NCI-H2196 (cell line): ENCODE measurements at regions not wholly inside any gene's neighbourhood (a gene's known extent, or its start where the extent isn't known, plus 50 kb on each side); places are given as distances from the start of the nearest gene placed in this dataset.
"Not testable (repeated sequence)": the region's sequence is repeated elsewhere in the genome, so short reads cannot be mapped to it uniquely, and the experiment has no call there.

Source experiments
- DNase-seq: peaks from one replicate; lab custom pipeline; 2025; ENCODE audit not compliant: unreplicated experiment; lab: John Stamatoyannopoulos, UW

DNA sequence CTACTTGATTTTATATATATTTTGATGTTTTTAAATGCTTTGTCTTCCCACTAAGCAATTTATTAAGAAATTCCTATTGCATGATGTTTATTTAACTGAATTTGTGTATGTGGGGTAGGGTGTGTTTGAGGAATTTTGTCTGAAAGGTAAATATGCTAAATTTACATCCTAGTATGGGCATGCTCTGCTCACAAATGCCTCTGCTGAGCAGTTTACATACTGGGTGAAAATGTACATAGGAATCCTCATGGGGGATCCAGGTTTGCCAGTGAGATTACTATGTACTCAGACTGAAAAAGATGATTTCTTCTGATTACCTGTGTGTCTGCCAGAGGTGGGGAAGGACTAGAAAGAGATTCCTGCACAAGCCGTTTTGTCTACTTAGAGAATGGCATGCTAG, 126.6 kb downstream of the DISP1 start:
- DNase-seq, result no peak

DNA sequence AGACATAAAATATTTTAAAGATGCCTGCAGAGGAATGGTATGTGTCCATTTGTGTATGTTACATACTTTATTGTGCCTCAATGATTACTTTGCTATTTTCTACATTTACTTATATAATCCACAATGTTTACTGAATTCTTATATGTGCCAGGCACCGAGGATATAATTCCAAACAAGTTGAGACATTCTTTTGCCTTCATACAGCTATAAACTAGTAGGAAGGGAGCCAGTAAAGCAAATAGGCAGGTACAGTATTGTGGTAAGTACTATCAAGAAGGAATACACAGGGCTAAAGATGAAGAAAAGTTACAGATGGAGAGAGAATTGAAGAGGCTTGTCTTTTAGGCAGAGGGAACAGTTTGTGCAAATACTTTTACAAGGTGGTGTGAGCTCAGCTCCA, 131.6 kb downstream of the DISP1 start:
- DNase-seq, result no peak

DNA sequence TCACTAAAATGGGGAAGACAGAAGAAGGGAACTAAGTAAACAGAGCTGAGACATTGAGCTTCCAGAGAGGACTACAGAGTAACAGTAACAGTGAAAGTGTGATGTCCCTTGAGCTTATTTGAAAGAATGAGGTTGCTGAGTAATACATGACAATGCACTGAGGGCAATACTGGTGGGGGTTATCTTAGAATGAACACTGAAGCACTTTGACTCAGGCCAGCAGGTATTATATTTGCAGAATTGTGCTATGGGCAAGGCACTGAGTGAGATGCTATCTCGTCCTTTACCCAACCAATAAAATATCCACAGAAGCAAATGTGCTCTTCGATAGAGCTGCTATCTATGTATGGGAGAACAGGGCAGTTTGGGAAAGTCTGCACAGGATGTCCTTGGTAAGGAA, 133.2 kb downstream of the DISP1 start:
- DNase-seq, result no peak

DNA sequence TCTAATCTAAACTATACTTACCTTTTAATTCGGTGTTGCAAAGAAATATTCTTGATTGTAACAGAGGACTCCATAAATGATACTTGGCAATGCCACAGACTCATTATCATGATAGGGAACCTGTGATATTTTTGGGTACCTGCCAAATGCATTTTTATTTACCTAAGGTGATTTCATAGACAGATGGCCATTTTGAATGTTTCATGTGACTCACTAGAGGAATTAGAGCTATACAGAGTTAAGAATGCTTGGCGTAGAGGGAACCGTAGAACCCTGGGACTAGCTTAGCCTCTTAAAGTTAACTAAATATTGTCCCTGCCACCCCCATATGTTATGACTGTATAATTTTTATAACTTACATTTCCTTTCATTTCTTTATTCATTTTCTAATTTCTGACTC, 136.1 kb downstream of the DISP1 start:
- peak; percentile 31 for DNase-seq

DNA sequence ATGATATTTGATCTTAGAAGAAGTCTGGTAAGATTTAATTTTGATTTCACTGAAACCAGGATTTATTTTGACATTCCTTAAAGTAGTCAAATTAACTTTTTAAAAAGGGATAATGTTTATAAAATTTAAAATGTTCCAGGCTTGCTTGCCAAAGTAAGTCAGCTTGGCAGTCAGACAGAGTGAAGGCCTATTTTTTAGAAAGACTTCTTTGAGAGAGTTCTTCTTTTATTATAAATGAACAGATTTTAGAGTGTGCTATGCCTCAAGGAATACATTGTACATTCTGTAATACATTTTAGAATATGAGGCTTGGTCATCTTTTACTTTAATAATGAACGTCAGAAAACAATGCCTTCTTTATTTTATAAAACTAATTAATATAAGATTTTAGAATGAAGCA, 138.7 kb downstream of the DISP1 start:
- DNase-seq, result no peak

DNA sequence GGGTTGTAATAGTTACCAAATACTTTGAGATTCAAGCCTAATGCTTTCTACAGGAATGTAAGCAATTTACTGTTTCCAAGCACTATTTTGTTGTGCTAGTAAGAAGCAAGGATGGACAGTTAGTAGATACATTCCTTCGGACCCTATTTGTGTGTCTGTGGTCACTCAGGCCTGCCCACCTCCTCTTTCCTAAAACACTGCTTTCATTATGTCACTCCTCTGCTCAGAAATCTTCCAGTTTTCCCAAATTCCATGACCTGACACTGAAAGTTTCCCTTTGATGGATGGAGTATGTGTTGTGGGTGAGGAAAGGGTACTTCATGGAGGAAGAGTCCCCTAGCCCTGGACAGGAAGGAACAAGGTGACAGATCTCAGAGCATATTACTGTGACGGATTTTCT, 141.1 kb downstream of the DISP1 start:
- DNase-seq, result no peak

DNA sequence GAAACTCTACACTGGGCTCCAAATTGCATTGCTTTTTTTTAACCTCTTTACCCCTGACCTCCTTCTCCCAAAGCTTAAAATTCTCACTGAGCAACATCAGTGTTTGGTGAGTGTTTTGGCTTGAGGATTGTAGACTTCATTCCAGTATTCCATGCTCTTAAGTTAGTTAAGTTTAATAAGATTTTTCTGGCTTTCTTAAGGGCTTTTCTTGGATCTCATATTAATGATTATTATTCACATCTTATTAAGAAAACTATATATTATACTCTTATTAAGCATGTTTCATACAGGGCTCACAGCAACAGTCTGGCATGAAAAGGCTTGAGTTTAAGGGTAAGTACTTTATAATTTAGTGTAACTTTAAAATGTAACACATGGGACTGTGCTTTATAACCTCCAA, 141.8 kb downstream of the DISP1 start:
- DNase-seq, result no peak

DNA sequence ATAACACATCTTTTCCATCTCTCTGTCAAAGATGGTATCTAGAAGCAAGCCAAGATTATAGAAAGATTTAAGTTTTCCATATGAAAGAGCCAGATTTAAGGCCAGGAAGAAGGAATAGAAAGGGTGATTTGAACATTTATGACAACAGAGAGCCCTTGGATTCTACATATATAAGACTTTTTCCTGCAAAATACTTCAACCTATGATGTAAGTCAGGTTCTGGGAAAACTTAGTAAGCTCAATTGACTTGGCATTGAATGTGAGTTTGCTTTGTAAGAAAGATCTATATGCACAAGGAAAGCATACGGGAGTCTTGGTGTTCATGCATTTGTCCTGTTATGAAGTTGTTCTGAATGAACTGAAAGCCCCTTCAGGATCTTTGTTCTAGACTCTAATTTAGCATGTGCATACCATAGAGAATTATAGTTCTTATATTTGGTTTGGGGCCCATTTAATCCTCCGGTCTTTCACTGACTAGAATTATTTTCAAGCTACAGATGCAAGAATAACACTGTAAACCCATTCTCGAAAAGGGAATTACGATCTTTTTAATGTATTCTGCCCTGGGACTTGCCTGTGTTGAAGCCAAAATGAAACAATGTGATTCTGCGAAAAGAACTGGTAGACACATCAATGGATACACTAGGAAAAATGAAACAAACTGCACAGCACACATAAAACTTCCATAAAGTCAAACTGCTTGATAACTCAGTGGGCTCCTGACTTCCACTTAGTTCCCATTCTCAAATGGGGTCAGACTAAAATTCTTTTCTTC, 152.8 kb downstream of the DISP1 start:
- DNase-seq, result no peak

DNA sequence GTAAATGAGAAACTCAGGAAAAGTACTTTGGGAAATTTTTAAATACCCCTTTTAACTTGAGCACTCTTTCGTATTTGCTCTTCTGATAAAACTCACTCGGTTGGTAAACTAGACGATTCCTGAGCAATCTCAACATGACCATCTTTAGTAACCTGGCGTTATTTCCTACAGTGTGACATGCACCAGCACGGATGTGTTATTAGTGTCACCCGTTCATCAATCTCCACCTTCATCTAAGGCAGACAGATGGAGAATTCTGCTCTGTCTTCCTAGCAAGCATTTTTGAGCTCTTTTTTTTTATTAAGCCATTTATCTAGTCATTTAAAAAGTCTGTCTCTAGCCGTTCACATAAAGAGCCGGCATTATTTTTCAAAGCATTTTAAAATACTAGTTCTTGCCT, 155.2 kb downstream of the DISP1 start:
- no peak for DNase-seq

DNA sequence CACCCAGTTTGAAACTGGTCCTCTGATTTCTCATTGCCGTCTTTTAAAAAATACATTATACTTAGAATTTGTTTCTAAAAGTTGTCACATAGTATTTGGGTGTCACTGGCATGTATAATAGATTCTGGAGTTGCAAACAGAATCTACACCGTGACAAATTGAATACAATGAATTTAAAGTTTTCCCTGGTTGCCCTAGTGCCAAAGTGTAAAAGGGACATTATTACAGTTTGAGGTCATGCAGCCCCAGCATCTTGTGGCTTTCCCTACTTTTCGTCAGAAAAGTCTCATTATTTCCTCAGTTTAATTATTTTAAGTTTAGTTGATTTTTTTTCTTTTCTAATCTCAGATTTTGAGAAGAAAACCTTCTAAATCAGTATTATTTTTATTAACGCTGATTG, 155.9 kb downstream of the DISP1 start:
- no peak for DNase-seq

DNA sequence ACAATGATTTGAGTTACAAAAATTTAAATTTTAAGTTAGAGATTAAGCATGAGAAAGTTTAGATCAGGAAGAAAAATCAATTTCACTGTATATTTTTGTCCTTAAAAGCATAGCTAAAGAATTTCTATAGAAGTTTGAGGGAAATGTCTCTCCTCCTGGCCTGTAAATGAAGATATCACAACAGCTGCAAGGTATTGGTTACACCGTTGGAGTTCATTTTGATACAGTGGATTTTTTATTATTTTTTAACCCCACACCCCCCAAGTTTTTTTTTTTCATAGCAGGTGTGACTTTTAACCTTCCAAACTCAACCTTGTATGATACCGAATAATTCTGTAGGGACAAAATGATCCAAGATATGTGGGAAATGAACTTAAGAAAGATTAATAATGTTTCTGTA, 156.3 kb downstream of the DISP1 start:
- no peak for DNase-seq

DNA sequence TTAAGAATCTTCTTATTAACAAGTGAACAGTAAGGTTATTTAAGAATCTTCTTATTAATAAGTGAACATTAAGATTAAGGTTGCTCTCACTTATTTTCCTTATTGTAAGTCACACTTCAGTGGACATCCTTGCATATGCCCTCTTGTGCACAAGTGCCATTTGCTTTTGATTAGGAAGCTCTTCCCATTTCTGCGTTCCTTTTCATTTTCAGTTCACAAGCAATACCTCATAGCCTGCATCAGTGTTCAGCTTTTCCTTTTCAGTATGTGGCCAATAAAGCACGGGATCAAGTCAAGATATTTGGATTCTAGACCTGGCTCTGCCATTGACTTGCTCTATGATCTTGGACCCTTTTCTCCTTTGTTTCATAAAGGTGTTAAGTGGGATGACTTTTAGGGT, 158.7 kb downstream of the DISP1 start:
- DNase-seq, result no peak

DNA sequence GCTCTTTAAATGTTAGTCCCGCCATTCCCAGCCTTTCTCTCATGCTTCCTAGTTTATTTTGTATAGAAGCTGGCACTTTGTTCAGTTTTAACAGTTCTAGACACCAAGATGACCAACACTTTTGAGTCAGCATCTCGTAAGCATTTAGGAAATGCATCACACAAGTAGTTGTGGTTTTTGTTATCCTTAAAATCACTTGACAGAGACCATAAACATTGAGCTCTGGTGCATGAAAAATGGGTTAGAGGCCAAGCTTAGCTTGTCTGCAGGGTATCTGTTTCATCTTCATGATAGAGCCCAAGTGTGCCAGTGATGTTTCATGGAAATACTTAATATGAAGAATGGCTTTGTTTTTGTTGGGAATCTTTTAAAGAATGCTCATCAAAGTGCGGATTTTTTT, 159.7 kb downstream of the DISP1 start:
- no peak for DNase-seq

DNA sequence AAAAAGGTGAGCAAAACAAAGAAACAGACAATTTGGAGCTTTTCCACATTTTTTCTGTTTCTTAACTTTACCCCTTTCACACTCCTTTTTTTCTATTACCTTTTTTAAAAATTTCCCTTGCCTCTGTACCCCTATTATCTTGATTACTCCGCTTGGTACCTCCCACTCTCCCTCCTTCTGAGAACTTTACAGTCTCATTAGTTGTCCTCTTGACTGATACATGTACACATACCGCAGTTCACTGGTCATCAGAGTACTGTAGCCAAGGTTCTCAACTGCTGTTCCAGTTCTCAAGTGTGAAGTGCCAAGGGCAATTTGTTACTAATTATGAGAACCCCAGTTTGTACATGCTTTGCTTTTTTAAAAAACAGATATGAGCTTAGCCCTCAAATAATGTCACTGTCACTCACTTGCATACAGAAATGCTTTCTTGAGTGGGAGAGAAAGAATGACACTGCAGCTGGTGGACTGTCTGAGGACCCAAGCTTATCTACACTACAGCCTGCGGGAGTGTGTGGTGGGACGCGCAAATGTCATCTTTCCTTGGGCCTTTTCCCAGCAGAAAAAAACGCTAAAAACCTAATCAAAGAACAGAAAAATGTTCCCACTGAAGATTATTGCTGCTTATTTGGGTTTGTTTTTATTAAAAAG, 160.8 kb downstream of the DISP1 start:
- DNase-seq, result no peak

DNA sequence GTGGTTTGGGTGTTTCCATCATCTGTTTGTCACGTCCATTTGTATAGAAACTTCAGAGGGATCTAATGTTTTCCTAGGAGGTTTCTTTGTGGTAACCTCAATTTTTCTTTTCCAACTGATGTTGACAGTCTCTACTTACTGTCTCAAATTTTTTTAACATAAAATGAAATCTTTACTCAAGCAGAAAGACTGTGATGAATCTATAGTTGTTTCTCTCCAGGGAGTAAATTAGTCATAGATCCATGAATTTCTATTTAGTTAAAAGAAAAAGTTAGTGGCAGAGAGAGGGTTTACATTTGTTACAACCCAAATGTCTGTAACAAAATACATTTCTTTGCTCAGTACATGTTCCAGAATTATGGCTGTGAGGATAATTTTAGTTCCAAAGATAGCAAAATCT, 161.6 kb downstream of the DISP1 start:
- DNase-seq, result no peak

DNA sequence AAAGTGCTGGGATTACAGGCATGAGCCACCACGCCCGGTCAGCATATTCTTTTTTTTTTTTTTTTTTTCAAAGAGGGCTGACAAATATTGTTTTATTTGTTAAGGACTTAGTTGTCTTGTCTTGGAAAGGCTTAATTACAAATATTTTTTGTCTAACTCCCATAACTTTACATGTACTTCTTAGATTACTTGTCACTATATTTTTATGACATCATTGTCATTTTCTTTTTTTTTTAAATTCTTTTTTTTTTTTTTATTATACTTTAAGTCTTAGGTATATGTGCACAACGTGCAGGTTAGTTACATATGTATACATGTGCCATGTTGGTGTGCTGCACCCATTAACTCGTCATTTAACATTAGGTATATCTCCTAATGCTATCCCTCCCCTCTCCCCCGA, 162.5 kb downstream of the DISP1 start:
- not testable (repeated sequence) for DNase-seq

DNA sequence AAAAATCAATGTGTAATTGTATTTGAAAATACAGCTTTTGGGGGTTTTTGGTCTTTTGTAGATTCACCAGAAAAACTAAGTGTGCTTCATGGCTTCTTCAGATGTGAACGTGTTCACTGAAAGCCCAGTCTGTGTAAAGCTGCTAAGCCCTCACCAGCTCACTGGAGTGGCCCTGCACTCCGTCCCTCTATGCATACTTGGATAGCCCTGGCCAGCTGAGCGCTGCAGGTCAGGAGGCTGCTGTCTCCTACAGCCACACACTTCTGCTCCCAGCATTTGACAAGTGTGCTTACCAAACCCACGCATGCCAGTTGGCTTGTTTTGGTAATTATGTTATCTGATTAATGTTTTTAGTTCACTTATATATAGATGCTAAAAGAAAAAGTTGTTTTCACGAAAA, 163.5 kb downstream of the TLR5 start:
- no peak for DNase-seq

DNA sequence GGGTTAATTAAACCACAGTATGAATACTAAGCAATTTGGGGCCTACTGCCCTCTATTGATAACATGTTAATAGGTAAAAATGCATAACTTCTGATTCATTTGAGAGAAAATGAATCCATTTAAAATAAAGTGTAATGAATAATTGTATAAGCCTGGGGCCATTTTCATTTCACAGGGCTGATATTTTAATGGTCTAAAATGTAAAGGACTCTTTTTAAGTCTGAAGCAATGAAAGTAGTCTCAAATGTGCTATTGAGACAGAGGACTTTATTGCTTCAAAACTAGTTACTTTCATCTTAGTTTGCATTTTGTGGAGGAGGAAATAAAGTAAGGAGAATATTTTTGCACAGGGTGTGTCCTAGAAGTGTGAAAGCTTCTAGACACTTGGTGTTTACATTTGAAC, 155.4 kb downstream of the TLR5 start:
- DNase-seq, result no peak

DNA sequence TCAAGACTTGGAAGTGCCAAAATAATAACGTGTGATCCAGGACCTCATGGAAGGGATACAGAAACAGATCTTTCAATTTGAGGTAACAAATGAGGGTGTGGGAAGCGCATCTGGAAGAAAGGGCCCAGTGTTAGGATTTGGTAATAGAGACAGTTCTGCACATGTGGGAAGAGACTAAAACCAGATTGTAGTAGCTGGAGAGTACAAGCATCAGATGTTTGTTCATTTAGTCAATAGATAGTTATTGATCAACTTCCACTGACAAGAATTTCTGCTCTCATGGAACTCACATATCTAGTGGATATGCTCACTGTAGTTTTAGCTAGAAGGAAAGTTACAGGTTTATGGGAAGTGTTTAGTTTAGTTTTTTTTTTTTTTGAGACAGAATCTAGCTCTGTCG, 153.6 kb downstream of the TLR5 start:
- DNase-seq, result no peak

DNA sequence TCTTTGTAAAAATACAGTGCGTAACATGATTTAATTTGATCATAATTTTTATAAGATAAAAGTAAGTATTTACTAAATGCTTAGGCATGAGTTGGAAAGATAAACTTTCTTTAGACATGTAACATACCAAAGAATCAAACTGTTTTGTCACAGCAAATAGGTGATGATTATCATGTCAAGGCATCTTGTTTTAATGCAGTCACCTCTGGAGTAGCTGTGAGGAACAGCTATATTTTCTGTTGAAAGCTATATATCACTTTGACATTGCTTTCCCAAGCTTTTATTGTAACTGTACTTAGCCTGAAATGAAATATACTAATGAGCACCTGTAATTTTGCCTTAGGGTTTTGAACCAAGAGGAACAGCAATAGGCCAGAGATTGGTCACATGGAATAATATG, 151.9 kb downstream of the TLR5 start:
- DNase-seq, result no peak

DNA sequence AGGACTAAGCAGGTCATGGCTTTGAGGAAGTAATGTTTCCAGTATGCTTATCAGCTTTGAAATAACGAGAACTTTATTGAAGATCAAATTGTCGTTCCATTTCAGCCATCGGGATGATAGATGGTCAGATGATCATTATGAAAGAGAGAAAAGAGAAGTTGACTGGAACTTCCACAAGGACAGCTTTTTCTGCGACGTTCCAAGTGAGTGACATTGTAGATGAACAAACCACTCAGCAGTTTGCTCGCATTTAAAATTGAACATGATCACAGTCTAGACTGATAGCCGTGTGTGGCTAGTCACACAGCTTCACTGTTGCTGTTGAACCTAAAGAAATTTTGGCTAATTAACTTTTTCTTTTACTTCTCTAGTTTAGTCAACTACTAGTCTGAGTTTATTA, 151.1 kb downstream of the TLR5 start:
- no peak for DNase-seq

DNA sequence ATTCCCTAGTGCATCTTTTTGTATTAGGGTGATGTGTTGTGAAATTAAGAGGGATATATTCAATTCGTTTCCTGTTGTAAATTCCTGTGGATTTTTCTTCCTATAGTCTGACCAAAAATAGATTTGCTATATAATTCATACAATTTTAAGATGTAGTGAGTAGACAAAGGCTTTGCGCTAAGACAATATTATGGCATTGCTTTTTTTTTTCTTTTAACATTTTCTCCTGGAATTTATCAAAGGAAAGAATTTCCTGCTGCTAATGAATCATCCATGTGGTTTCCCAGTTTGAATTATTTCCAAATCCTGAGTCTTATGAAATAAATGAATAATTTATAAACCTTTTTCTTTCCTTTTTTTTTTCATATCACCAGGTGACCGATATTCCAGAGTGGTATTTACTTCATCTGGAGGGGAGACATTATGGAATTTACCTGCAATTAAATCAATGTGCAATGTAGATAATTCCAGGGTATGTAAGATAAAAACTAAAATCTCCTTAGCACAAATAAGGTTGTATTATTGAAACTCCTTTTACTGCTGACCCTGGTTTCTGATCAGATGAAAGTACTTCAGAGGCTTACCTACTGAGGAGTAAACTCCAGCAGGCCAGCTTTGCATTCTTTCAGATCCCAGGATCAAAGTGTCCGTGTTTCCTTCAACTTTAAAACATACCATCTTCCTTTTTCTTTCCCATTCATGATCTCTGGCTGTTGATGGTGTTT, 148.4 kb downstream of the TLR5 start:
- DNase-seq, result no peak
